Activated T-helper 1 cell treated with anti-CD3 and anti-CD28 coated beads, Interleukin-2, amount 50 U/mL, for 16 hours (primary cell): ENCODE measurements at regions not wholly inside any gene's neighbourhood (a gene's known extent, or its start where the extent isn't known, plus 50 kb on each side); places are given as distances from the start of the nearest gene placed in this dataset.
"Not testable (repeated sequence)": the region's sequence is repeated elsewhere in the genome, so short reads cannot be mapped to it uniquely, and the experiment has no call there.

ENCODE experiments used
- DNase-seq, 2 donors: peaks; one replicate each; pipeline ENCODE4 v3.0.0-alpha.2; 2020; ENCODE audit warnings: low read depth in 1 of 2, low spot score in 1 of 2

- DNase-seq, result not testable (repeated sequence)
Observed at GRCh38 chr18:61624631-61625030, 268.2 kb downstream of the RNF152 start.

- no peak for DNase-seq
Observed at GRCh38 chr18:61619783-61620182, 273.0 kb downstream of the RNF152 start.

- no peak for DNase-seq
Observed at GRCh38 chr18:61618816-61619215, 274.0 kb downstream of the RNF152 start.

- DNase-seq, result no peak
Observed at GRCh38 chr18:61616111-61616610, 276.6 kb downstream of the RNF152 start.

DNA sequence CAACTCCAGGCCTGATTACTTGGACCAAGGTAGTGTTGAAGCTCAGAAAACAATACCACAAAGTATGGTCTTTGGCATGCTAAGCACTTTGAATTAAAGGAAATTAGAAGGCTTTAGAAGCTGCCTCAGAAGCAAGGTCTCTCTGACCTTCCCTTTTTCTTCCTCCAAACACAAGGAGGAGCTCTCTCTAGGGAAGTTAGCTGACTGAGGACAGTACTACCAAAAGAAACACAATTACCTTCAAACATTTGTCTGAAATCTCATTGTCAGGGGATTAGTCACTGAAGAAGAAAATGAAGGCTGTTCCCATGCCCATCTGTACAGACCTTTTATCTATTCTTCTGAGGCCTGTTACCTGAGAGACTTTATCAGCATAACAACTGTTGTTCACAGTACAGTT lies 279.3 kb downstream of the CDH20 start:
- DNase-seq, result no peak

GRCh38 chr18:61609131-61609530 lies 275.9 kb downstream of the CDH20 start:
- no peak for DNase-seq

DNA sequence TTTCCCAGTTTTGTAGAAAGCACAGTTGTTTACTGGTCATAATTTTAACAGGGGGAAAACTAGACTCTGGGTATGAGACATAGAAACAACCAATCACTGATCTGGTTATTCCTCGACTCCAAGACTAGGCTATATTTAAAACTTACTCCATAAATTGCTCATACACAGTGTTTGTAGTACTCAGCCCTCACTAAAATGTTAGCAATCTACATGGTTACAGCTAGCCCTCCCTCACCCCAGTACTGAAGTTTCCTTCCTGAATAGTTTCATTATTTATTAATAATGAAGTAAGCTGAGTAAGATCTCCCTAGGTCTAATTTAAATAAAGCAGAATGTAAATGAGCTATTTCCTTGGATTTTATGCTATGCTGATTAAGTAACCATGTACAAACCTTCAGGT lies 275.1 kb downstream of the CDH20 start:
- no peak for DNase-seq

DNA sequence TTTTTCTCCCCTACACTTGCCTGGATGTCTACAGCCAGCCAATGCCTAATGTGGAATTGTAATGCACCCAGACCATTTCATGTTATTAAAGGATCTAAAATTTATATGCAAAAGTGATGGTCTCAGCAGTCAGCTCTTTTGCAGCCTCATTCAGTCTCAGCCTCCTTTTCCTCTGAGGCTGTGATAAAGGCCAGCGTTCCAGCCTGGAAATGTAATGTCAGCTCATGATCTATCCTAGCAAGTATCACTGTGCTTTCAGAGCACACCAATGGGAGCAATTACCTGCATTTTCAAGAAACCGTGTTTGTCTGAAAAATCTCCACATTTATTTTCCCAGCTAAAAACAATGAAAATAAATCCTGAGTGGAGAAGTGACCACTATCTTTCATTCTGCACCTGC lies 274.6 kb downstream of the CDH20 start:
- no peak for DNase-seq

DNA sequence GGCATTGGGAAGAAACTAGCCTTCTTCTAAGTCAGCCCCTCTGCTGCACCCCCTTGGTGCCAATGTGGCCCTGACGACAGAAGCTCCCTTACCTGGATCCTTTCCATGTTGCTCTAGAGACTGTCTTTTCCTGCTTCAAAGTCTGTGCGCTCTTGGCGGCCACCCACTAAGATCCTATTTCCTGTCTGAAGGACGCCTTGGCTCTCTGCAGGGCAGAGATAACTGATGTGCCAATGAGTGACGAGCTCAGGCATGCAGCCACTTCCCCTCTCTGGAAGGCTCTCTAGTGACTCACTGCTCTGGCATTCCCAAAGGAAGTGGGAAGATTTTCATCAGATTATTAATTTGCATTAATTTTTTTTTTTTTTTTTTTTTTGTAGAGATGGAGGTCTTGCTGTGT lies 273.5 kb downstream of the CDH20 start:
- no peak for DNase-seq

DNA sequence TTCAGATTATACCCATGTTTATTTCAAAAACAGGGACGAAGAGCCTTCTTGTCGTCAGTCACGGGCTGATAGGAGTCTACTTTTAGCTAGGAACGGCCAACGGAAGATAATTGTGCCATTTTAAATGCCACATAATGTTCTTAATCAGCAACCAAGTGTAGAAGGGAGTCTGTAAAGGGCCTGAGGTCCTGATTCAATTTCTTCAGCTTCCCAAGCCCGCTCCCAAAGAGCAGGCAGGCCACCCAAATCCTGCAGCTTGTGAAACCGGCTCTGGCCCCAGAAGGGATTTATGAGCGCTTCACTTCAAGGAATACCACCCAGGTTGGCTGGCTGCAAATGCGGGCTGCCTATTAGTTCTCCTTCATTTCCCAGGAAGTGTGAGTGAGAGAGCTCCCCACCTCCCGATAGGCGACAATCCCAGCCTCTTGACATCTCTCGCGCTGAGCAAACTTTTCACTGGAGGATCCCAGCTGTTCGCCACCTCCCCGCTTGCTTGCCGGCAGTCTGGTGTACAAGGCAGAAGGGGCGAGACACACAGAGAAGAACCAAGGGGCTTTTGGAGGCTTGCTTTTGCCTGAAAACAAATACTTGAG lies 272.9 kb downstream of the CDH20 start:
- DNase-seq, result no peak

GRCh38 chr18:61605376-61606067 lies 272.3 kb downstream of the CDH20 start:
- no peak for DNase-seq
